K562 (cell line): ENCODE measurements at regions not wholly inside any gene's neighbourhood (a gene's known extent, or its start where the extent isn't known, plus 50 kb on each side); places are given as distances from the start of the nearest gene placed in this dataset.

Source experiments
- ATAC-seq: fragments of 200-7000 bp; cut with Tn5 transposase; 3 replicates; pipeline ENCODE4 v1.9.1; 2020; ENCODE audit warnings: moderate library complexity
- BruUV-seq: library from RNA; stranded (reverse); fragments of 400-500 nt; replicated peaks from 2 replicates; lab custom pipeline; 2021; lab: Mats Ljungman, UMichigan
- CTCF ChIA-PET: fragments of 300-600 bp; formaldehyde crosslinking; extraction: SDS; loops from one replicate; lab custom pipeline; 2021; ENCODE audit warnings: low intra/inter-chr PET ratio; lab: Yijun Ruan, JAX
- POLR2A ChIA-PET: fragments of 300-600, 350-650 bp; sonication (Branson Sonifier 250); formaldehyde crosslinking; extraction: SDS; loops from one replicate; lab custom pipeline; 2021; ENCODE audit warnings: antibody characterized with exemption, inconsistent platforms; lab: Yijun Ruan, JAX
- DNase-seq, 4 experiments: peaks; one replicate each; pipeline versions ENCODE4 v3.0.0 to v3.0.0-alpha.2; 2011 to 2018; ENCODE audit warnings: low spot score in 3 of 4, mixed read lengths in 3 of 4; ENCODE audit errors: extremely low read depth in 1 of 4
- FAIRE-seq: peaks from 2 replicates; lab custom pipeline; 2011; peaks lifted over from hg19 to GRCh38; lab: Jason Lieb, UNC
- H2AFZ ChIP-seq: 2 replicates; pipeline ENCODE4 v1.6.0; 2011; ENCODE audit warnings: low read depth, low read length, control low read depth, inconsistent platforms
- H3K27ac ChIP-seq: fragments of 200-600 bp; 3 replicates; pipeline ENCODE4 v1.8.0; 2011; ENCODE audit warnings: low read depth, mild to moderate bottlenecking, control low read depth, inconsistent platforms, low read length, moderate library complexity, mixed read lengths; ENCODE audit errors: extremely low read depth
- H3K27me3 ChIP-seq, 2 experiments: fragments of 300-600 bp in 1 of 2; 2 replicates in 1 of 2; 3 replicates in 1 of 2; pipeline versions ENCODE4 v1.6.0 to v1.8.0; 2011; ENCODE audit warnings: inconsistent platforms in 2 of 2, low read length in 2 of 2, mild to moderate bottlenecking in 1 of 2, mixed read lengths in 1 of 2, moderate library complexity in 1 of 2; ENCODE audit not compliant: control insufficient read depth in 2 of 2, insufficient read depth in 2 of 2
- H3K36me3 ChIP-seq: fragments of 300-600 bp; 3 replicates; pipeline ENCODE4 v1.8.0; 2011; ENCODE audit warnings: mild to moderate bottlenecking, low read length, inconsistent platforms; ENCODE audit not compliant: control insufficient read depth, insufficient read depth
- H3K4me1 ChIP-seq, 2 experiments: fragments of 200-600 bp in 1 of 2; replicated peaks in 1 of 2; 2 replicates in 1 of 2; 3 replicates in 1 of 2; pipeline versions ENCODE4 v1.5.1 to v1.8.0; 2011; ENCODE audit warnings: inconsistent platforms in 2 of 2, low read length in 2 of 2, mild to moderate bottlenecking in 1 of 2, mixed read lengths in 1 of 2, moderate library complexity in 1 of 2; ENCODE audit not compliant: control insufficient read depth in 2 of 2, insufficient read depth in 2 of 2
- H3K4me2 ChIP-seq: 2 replicates; pipeline ENCODE4 v1.6.1; 2011; ENCODE audit warnings: low read length, control low read depth, inconsistent platforms, mixed read lengths; ENCODE audit not compliant: insufficient read depth
- H3K4me3 ChIP-seq: fragments of 200-600 bp; sonication (generic), shearing (Covaris generic); 2 replicates; pipeline ENCODE4 v1.5.1; 2016; ENCODE audit warnings: control low read depth, inconsistent platforms
- H3K79me2 ChIP-seq: fragments of 200-600 bp; 3 replicates; pipeline ENCODE4 v1.8.0; 2011; ENCODE audit warnings: low read length, inconsistent platforms; ENCODE audit not compliant: control insufficient read depth, insufficient read depth
- H3K9ac ChIP-seq, 2 experiments: 2 replicates each; pipeline versions ENCODE4 v1.6.0 to v1.6.1; 2011; ENCODE audit warnings: low read depth in 2 of 2, low read length in 2 of 2, control low read depth in 1 of 2, inconsistent platforms in 1 of 2, mild to moderate bottlenecking in 1 of 2, mixed read lengths in 1 of 2; ENCODE audit not compliant: insufficient read depth in 1 of 2
- H3K9me1 ChIP-seq: one replicate; pipeline ENCODE4 v1.6.0; 2011; ENCODE audit warnings: inconsistent platforms, mild to moderate bottlenecking, low read length, moderate library complexity; ENCODE audit not compliant: control insufficient read depth, insufficient read depth
- H3K9me3 ChIP-seq: replicated peaks from 2 replicates; pipeline ENCODE4 v1.5.1; 2011; ENCODE audit warnings: low read depth, low read length, inconsistent platforms; ENCODE audit not compliant: control insufficient read depth, insufficient read depth
- H4K20me1 ChIP-seq: replicated peaks from 2 replicates; pipeline ENCODE4 v1.6.1; 2011; ENCODE audit warnings: low read length, inconsistent platforms, mixed read lengths; ENCODE audit not compliant: control insufficient read depth, insufficient read depth
- CREB3 ChIP-seq: fragments of 450-650 bp; conservative IDR thresholded peaks from 2 replicates; pipeline ENCODE4 v1.6.1; 2016; ENCODE audit warnings: missing genetic modification characterization, low read depth, mild to moderate bottlenecking, missing compliant biosample characterization, moderate library complexity
- EGR1 ChIP-seq: fragments of 450-650 bp; conservative IDR thresholded peaks from 2 replicates; pipeline ENCODE4 v1.6.1; 2017; ENCODE audit warnings: mild to moderate bottlenecking
- FOSL1 ChIP-seq: fragments of 200-800 bp; sonication (Bioruptor generic); conservative IDR thresholded peaks from 2 replicates; pipeline ENCODE4 v1.6.1; 2016; ENCODE audit warnings: missing genetic modification characterization, missing compliant biosample characterization
- HBP1 ChIP-seq: fragments of 450-650 bp; formaldehyde crosslinking; IDR thresholded peaks from 2 replicates; pipeline ENCODE4 v1.4.0; 2022; ENCODE audit warnings: missing genetic modification characterization
- KLF16 ChIP-seq: IDR thresholded peaks from 2 replicates; pipeline ENCODE4 v1.6.1; 2016; ENCODE audit warnings: antibody characterized with exemption
- NBN ChIP-seq: fragments of 450-650 bp; IDR thresholded peaks from 2 replicates; pipeline ENCODE4 v1.6.1; 2016; ENCODE audit warnings: low read depth, mild to moderate bottlenecking
- RBM39 ChIP-seq: fragments of 200-400 bp; formaldehyde crosslinking; optimal IDR thresholded peaks from 2 replicates; pipeline ENCODE3; 2018; ENCODE audit warnings: low read depth, low read length
- SAP30 ChIP-seq: fragments of 200-600 bp; sonication (generic); IDR thresholded peaks from 2 replicates; pipeline ENCODE4 v1.6.1; 2012; ENCODE audit warnings: borderline replicate concordance, low read depth, mild to moderate bottlenecking, moderate library complexity, low read length, control low read depth, inconsistent platforms; ENCODE audit not compliant: insufficient read depth, poor library complexity, severe bottlenecking
- TAF7 ChIP-seq: fragments of 450-650 bp; IDR thresholded peaks from 2 replicates; pipeline ENCODE4 v1.6.1; 2016; ENCODE audit warnings: missing genetic modification characterization, missing compliant biosample characterization
- ZNF395 ChIP-seq: fragments of 200-800 bp; sonication (Bioruptor generic); IDR thresholded peaks from 2 replicates; pipeline ENCODE4 v1.6.1; 2017; ENCODE audit warnings: missing genetic modification characterization, missing compliant biosample characterization
- WGBS: fragments of 100-300 bp; shearing (Covaris generic); methylation state at CpG from one replicate; pipeline ENCODE4 v1.1.6; 2016; ENCODE audit warnings: low coverage, mixed read lengths; ENCODE audit not compliant: insufficient coverage; ENCODE audit errors: missing lambda C conversion rate; 5-methylcytosine and 5-hydroxymethylcytosine counted together
- in situ Hi-C: fragments of 300-500 bp; cut with MboI; formaldehyde crosslinking; loops from 4 replicates; pipeline ENCODE4 v1.15.0; 2018; ENCODE audit warnings: inconsistent platforms, mixed read lengths
- intact Hi-C: fragments of 100-400 bp; cut with micrococcal nuclease; formaldehyde crosslinking; loops from 2 replicates; pipeline ENCODE4 v1.14.2; 2022

DNA sequence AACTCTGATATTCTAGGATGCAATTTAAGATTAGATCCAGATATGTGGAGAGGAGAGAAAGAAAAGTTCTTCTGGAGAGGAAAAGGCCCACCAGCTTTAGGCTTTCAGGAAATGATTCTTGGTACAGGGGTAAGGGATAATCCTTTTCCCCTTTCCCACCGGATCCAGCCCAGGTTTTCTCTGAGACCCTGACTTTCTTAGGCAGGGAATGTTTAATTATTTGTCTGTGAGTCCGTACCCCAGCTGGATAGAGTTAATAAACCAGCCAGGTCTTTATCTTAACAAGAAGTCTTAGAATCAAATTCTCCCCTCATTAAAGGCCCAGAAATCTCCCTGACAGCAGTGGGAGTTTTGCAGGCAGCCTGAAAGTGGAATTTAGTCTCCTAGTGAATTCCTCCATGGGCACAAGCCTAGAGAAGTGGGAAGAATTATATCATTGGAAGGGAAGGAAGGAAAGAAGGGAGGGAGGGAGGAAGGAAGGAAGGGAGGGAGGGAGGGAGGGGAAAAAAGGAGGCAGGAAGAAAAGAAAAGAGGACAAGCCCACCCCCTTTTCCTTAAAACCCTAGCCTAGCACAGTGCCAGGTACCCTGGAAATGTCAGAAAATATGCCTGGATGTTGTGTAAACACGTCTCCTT lies 189.0 kb downstream of the PLPP3 start:
- DNase-seq (no peak), ATAC-seq (no peak), FAIRE-seq (no peak)
- WGBS: 0% methylated on average over 3 of the region's 3 CpGs
- ChIA-PET POLR2A (no interaction called here), CTCF (no interaction called here)
- no peaks in the 10 kb centered on the region for H3K9me1 ChIP-seq
- H4K20me1 ChIP-seq: no peaks in the 10 kb centered on the region
- H2AFZ ChIP-seq: no peak overlapping the region
- no peaks in the 10 kb centered on the region for H3K4me1 ChIP-seq
- H3K4me2 ChIP-seq: no peak overlapping the region
- H3K9ac ChIP-seq: no peak overlapping the region
- H3K4me3 ChIP-seq: no peak overlapping the region
- in situ Hi-C loops (no loop called here), intact Hi-C loops (no loop called here)
- H3K27me3 ChIP-seq: peaks cover 0 to 18% of the 10 kb centered on the region in 2 experiments; a peak in 2 of 5 replicates
- TF ChIP-seq KLF16 (no peak), HBP1 (no peak), NBN (no peak), ZNF395 (CRISPR knock-in tag) (no peak), CREB3 (tag) (no peak), EGR1 (no peak), FOSL1 (tag) (no peak), RBM39 (no peak), SAP30 (no peak), TAF7 (no peak)
- no peaks in the 10 kb centered on the region for H3K79me2 ChIP-seq
- BruUV-seq: no TSS peak
- H3K36me3 ChIP-seq: no peaks in the 10 kb centered on the region
- no peaks in the 10 kb centered on the region for H3K9me3 ChIP-seq
- H3K27ac ChIP-seq: no peak overlapping the region
